ENCODE measurements at regions not wholly inside any gene's neighbourhood (a gene's known extent, or its start where the extent isn't known, plus 50 kb on each side); places are given as distances from the start of the nearest gene placed in this dataset.

GRCh38 chr5:106374956-106375355 lies 1295.8 kb downstream of the EFNA5 start:
- Histone ChIP-seq H3K27me3 (ENCODE audit: control insufficient read depth in 4 of 4, insufficient read depth in 4 of 4, low read length in 3 of 4) (peaks cover 0 to 4% (median 0%) of the 10 kb centered on the region in 4 donors), H3K9me3 (ENCODE audit: control insufficient read depth in 4 of 4, low read length in 3 of 4) (peaks cover 0 to 4% (median 0%) of the 10 kb centered on the region in 4 donors), H3K9ac (ENCODE audit: low read depth in 1 of 2, low read length in 2 of 2) (no peak overlapping the region), H3K27ac (ENCODE audit: low read depth in 1 of 2, low read length in 2 of 2) (no peak overlapping the region), H3K4me1 (ENCODE audit: control insufficient read depth in 4 of 4, insufficient read depth in 4 of 4, low read length in 3 of 4) (no peaks in the 10 kb centered on the region), H3K36me3 (ENCODE audit: control insufficient read depth in 4 of 4, insufficient read depth in 3 of 4, low read depth in 1 of 4, low read length in 3 of 4) (no peaks in the 10 kb centered on the region), H3K4me3 (ENCODE audit: low read depth in 1 of 3, low read length in 3 of 3) (no peak overlapping the region)
- TF ChIP-seq JUND (IDR thresholded peaks at IDR 0.05) (no peak), ATF3 (IDR thresholded peaks at IDR 0.05) (no peak)
- no peak for DNase-seq (ENCODE audit: low spot score)

GRCh38 chr5:106368021-106368420 lies 1302.7 kb downstream of the EFNA5 start:
- no peak for DNase-seq (ENCODE audit: low spot score)
- no peaks in the 10 kb centered on the region for H3K36me3 ChIP-seq (ENCODE audit: control insufficient read depth in 4 of 4, insufficient read depth in 3 of 4, low read depth in 1 of 4, low read length in 3 of 4)
- no peak overlapping the region for H3K27ac ChIP-seq (ENCODE audit: low read depth in 1 of 2, low read length in 2 of 2)
- 54% methylated on average over 1 of the region's 1 CpG for WGBS
- peaks cover 0 to 8% (median 0%) of the 10 kb centered on the region in 4 donors for H3K9me3 ChIP-seq (ENCODE audit: control insufficient read depth in 4 of 4, low read length in 3 of 4)
- H3K27me3 ChIP-seq (ENCODE audit: control insufficient read depth in 4 of 4, insufficient read depth in 4 of 4, low read length in 3 of 4), result no peaks in the 10 kb centered on the region
- no peak overlapping the region for H3K9ac ChIP-seq (ENCODE audit: low read depth in 1 of 2, low read length in 2 of 2)
- TF ChIP-seq NR2F2 (IDR thresholded peaks at IDR 0.05) (no peak), TAF1 (conservative IDR thresholded peaks at IDR 0.05) (no peak), GABPA (IDR thresholded peaks at IDR 0.05 in 1 of 2, conservative IDR thresholded peaks at IDR 0.05 in 1 of 2) (no peak), FOXA1 (IDR thresholded peaks at IDR 0.05) (no peak), REST (IDR thresholded peaks at IDR 0.05) (no peak)
- H3K4me1 ChIP-seq (ENCODE audit: control insufficient read depth in 4 of 4, insufficient read depth in 4 of 4, low read length in 3 of 4), result no peaks in the 10 kb centered on the region
- no peak overlapping the region for H3K4me3 ChIP-seq (ENCODE audit: low read depth in 1 of 3, low read length in 3 of 3)

- no peaks in the 10 kb centered on the region for H3K4me1 ChIP-seq (ENCODE audit: control insufficient read depth in 4 of 4, insufficient read depth in 4 of 4, low read length in 3 of 4)
- no peaks in the 10 kb centered on the region for H3K36me3 ChIP-seq (ENCODE audit: control insufficient read depth in 4 of 4, insufficient read depth in 3 of 4, low read depth in 1 of 4, low read length in 3 of 4)
- H3K9me3 ChIP-seq (ENCODE audit: control insufficient read depth in 4 of 4, low read length in 3 of 4), result peaks cover 0 to 8% (median 0%) of the 10 kb centered on the region in 4 donors
- no peak overlapping the region for H3K9ac ChIP-seq (ENCODE audit: low read depth in 1 of 2, low read length in 2 of 2)
- no peak overlapping the region for H3K27ac ChIP-seq (ENCODE audit: low read depth in 1 of 2, low read length in 2 of 2)
- no peak overlapping the region for H3K4me3 ChIP-seq (ENCODE audit: low read depth in 1 of 3, low read length in 3 of 3)
- no peak for DNase-seq (ENCODE audit: low spot score)
- no peaks in the 10 kb centered on the region for H3K27me3 ChIP-seq (ENCODE audit: control insufficient read depth in 4 of 4, insufficient read depth in 4 of 4, low read length in 3 of 4)
- 68% methylated on average over 1 of the region's 1 CpG for WGBS
- TF ChIP-seq ZBTB33 (IDR thresholded peaks at IDR 0.05), result no peak
- TF ChIP-seq JUND (IDR thresholded peaks at IDR 0.05), result no peak
- no peak for TF ChIP-seq REST (IDR thresholded peaks at IDR 0.05)
- no peak for TF ChIP-seq HNF4A (conservative IDR thresholded peaks at IDR 0.05)
- TF ChIP-seq TAF1 (conservative IDR thresholded peaks at IDR 0.05), result no peak
- TF ChIP-seq GABPA (IDR thresholded peaks at IDR 0.05 in 1 of 2, conservative IDR thresholded peaks at IDR 0.05 in 1 of 2), result no peak
- TF ChIP-seq RXRA (IDR thresholded peaks at IDR 0.05), result no peak
- TF ChIP-seq NR2F2 (IDR thresholded peaks at IDR 0.05), result no peak
- no peak for TF ChIP-seq EGR1 (IDR thresholded peaks at IDR 0.05; ENCODE audit: low read depth in 2 of 2)
- TF ChIP-seq FOXA1 (IDR thresholded peaks at IDR 0.05), result no peak
- TF ChIP-seq SP1 (IDR thresholded peaks at IDR 0.05), result no peak
- no peak for TF ChIP-seq FOXA2 (IDR thresholded peaks at IDR 0.05)
- no peak for TF ChIP-seq MAX (IDR thresholded peaks at IDR 0.05)
- no peak for TF ChIP-seq ATF3 (IDR thresholded peaks at IDR 0.05)
- TF ChIP-seq CTCF (IDR thresholded peaks at IDR 0.05; ENCODE audit: low read depth, low read length, missing input control), result no peak
- no peak for TF ChIP-seq YY1 (IDR thresholded peaks at IDR 0.05)
Observed at GRCh38 chr5:106367281-106367680, 1303.5 kb downstream of the EFNA5 start.

Measured in liver (tissue), 8 donors.